Gastrocnemius medialis (tissue), 4 donors: ENCODE measurements at regions not wholly inside any gene's neighbourhood (a gene's known extent, or its start where the extent isn't known, plus 50 kb on each side); places are given as distances from the start of the nearest gene placed in this dataset.

ENCODE experiments used
- POLR2A ChIP-seq, 2 donors: fragments of 450-650 bp; IDR thresholded peaks; one replicate each; pipeline ENCODE4 v1.6.1; 2017; ENCODE audit warnings: antibody characterized with exemption in 2 of 2, mild to moderate bottlenecking in 2 of 2, moderate library complexity in 2 of 2
- TF ChIP-seq, protein P1 (sequence below), 5 experiments: fragments of 450-650 bp in 3 of 5; fragments of 200-600 bp in 2 of 5; sonication (generic) in 2 of 5; IDR thresholded peaks in 4 of 5; conservative IDR thresholded peaks in 1 of 5; 1 replicate in 4 of 5; 2 replicates in 1 of 5; pipeline ENCODE4 v1.5.1; 2016 to 2019; ENCODE audit warnings: antibody characterized with exemption in 5 of 5, mild to moderate bottlenecking in 3 of 5, moderate library complexity in 3 of 5

- TF ChIP-seq POLR2A (IDR thresholded peaks at IDR 0.05) = no peak
- TF ChIP-seq, protein P1, sequence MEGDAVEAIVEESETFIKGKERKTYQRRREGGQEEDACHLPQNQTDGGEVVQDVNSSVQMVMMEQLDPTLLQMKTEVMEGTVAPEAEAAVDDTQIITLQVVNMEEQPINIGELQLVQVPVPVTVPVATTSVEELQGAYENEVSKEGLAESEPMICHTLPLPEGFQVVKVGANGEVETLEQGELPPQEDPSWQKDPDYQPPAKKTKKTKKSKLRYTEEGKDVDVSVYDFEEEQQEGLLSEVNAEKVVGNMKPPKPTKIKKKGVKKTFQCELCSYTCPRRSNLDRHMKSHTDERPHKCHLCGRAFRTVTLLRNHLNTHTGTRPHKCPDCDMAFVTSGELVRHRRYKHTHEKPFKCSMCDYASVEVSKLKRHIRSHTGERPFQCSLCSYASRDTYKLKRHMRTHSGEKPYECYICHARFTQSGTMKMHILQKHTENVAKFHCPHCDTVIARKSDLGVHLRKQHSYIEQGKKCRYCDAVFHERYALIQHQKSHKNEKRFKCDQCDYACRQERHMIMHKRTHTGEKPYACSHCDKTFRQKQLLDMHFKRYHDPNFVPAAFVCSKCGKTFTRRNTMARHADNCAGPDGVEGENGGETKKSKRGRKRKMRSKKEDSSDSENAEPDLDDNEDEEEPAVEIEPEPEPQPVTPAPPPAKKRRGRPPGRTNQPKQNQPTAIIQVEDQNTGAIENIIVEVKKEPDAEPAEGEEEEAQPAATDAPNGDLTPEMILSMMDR (IDR thresholded peaks at IDR 0.05 in 4 of 5, conservative IDR thresholded peaks at IDR 0.05 in 1 of 5) = no peak
Observed at GRCh38 chr5:14090290-14090689, 52.9 kb upstream of the TRIO start.
